ENCODE measurements at regions not wholly inside any gene's neighbourhood (a gene's known extent, or its start where the extent isn't known, plus 50 kb on each side); places are given as distances from the start of the nearest gene placed in this dataset.

- DNase-seq (ENCODE audit: extremely low read depth, low read depth), result no peak
- no peak for TF ChIP-seq CTCF (IDR thresholded peaks at IDR 0.05; ENCODE audit: low read depth, low read length)
Observed at GRCh38 chr5:167264348-167264747, 1027.1 kb upstream of the WWC1 start.

DNA sequence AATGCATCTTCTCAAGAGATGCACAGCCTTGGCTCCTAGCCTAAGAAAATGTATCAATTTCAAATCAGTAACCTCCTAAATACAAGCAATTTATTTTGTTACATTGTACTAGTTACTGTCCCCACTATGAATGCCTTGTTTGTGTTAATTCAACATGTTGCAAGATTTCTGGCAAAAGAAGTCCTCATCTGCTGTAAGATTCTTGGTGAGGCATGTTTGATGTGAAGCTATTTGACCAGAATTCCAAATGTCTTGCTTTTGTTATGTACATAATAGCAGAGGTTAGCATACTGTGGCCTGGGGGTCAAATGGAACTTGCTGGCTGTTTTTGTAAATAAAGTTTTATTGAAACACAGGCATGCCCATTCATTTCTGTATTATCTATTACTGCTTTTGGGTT is 1023.1 kb upstream of the WWC1 start:
- no peak for DNase-seq (ENCODE audit: extremely low read depth, low read depth)
- no peak for TF ChIP-seq CTCF (IDR thresholded peaks at IDR 0.05; ENCODE audit: low read depth, low read length)

DNA sequence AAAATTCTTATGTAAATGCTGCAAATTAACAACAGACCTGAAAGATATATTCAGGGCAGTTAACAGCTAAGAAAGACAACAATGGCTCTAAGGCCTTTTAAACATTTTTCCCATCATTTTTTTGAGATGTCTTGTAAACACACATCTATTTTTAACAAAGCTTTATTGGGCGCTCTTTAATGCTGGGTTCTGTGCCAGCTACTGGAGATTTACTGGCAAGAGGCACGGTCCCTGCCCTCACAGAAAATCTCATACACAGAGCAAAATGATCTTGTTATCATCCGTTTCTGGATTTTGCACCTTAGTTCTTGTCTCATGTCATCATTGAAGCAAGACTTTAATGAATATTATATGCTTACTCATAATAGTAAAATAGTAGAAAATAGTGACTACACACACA is 1022.3 kb upstream of the WWC1 start:
- no peak for TF ChIP-seq CTCF (IDR thresholded peaks at IDR 0.05; ENCODE audit: low read depth, low read length)
- no peak for DNase-seq (ENCODE audit: extremely low read depth, low read depth)

- DNase-seq (ENCODE audit: extremely low read depth, low read depth), result no peak
- TF ChIP-seq CTCF (IDR thresholded peaks at IDR 0.05; ENCODE audit: low read depth, low read length), result no peak
Observed at GRCh38 chr5:167271081-167271480, 1020.4 kb upstream of the WWC1 start.

- DNase-seq (ENCODE audit: extremely low read depth, low read depth), result no peak
- TF ChIP-seq CTCF (IDR thresholded peaks at IDR 0.05; ENCODE audit: low read depth, low read length), result no peak
Observed at GRCh38 chr5:167271511-167271910, 1019.9 kb upstream of the WWC1 start.

- TF ChIP-seq CTCF (IDR thresholded peaks at IDR 0.05; ENCODE audit: low read depth, low read length), result no peak
- DNase-seq (ENCODE audit: extremely low read depth, low read depth), result no peak
Observed at GRCh38 chr5:167280111-167280510, 1011.3 kb upstream of the WWC1 start.

- DNase-seq (ENCODE audit: extremely low read depth, low read depth), result no peak
- no peak for TF ChIP-seq CTCF (IDR thresholded peaks at IDR 0.05; ENCODE audit: low read depth, low read length)
Observed at GRCh38 chr5:167281925-167282324, 1009.5 kb upstream of the WWC1 start.
